ENCODE measurements at regions not wholly inside any gene's neighbourhood (a gene's known extent, or its start where the extent isn't known, plus 50 kb on each side); places are given as distances from the start of the nearest gene placed in this dataset.
"Not testable (repeated sequence)": the region's sequence is repeated elsewhere in the genome, so short reads cannot be mapped to it uniquely, and the experiment has no call there.

DNA sequence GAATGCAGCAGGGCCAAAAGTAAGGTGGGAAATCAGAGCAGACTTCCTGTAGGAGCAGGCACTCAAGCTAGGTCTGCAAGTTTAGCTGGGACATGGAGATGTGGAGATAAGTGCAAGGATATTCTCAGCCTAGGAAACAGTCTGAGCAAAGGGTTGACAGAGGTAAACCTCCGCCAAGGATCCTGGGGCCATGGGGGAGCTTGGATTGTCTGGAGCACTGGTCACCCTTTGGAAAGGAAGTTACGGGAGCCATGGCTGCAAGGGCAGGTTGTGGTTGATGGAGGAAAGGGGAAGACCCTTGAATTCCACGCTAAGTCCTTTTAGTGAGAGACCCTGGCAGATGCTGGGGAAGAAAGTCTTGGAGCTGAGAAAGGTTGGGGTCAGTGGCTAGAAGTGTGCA is 150.9 kb downstream of the PTPRU start:
- no peak for DNase-seq (ENCODE audit: low spot score in 2 of 2)
- H3K27me3 ChIP-seq: peaks cover 0 to 13% of the 10 kb centered on the region in 2 donors

DNA sequence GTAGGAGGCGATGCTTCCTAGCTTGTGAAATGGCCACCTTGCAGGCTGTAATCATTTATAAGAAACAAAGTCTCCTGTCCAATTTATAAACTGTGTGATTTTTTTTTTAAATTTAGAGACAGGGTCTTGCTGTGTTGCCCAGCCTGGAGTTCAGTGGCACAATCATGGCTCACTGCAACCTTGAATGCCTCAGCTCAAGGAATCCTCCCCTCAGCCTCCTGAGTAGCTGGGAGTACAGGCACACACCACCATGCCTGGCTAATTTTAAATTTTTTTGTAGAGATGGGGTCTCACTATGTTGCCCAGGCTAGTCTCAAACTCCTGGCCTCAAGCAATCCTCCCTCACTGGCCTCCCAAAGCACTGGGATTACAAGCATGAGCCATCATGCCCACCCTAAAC is 150.1 kb downstream of the PTPRU start:
- H3K27ac ChIP-seq; H3K36me3 ChIP-seq; H3K9me3 ChIP-seq; intact Hi-C loops (cut with DNase I; ENCODE audit: low total_unique reads); H3K4me3 ChIP-seq; H3K4me1 ChIP-seq; DNase-seq (ENCODE audit: low spot score in 2 of 2): not testable (repeated sequence)
- H3K27me3 ChIP-seq: peaks cover 0 to 13% of the 10 kb centered on the region in 2 donors

More for the DNA sequence above, 150.9 kb downstream of the PTPRU start:
- intact Hi-C loops (cut with DNase I; ENCODE audit: low total_unique reads): no loop called here
- H3K27ac ChIP-seq: no peak overlapping the region
- H3K4me3 ChIP-seq: no peak overlapping the region
- H3K4me1 ChIP-seq: no peaks in the 10 kb centered on the region
- no peaks in the 10 kb centered on the region for H3K36me3 ChIP-seq
- no peaks in the 10 kb centered on the region for H3K9me3 ChIP-seq
- TF ChIP-seq POLR2AphosphoS5 (IDR thresholded peaks at IDR 0.05): no peak

DNA sequence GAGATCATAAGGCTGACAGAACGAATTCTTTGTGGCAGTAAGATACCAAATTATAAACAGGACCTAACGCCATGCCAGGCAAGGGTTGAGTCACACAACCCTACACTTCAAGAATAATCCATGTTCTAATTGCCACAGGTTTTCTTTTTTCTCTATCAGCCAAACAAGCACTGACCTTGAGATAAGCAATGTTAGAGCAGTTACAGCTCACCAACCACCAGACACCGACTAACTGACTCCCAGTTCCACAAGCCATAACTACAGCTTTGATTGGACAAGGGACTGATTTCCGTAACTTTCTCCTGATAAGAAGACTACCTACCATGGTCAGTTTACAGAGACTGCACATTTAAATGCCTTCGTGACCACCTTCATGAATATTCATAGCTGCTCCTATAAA is 149.6 kb downstream of the PTPRU start:
- Histone ChIP-seq H3K27ac (no peak overlapping the region), H3K27me3 (peaks cover 0 to 10% of the 10 kb centered on the region in 2 donors), H3K36me3 (no peaks in the 10 kb centered on the region), H3K4me1 (no peaks in the 10 kb centered on the region), H3K9me3 (no peaks in the 10 kb centered on the region), H3K4me3 (no peak overlapping the region)
- TF ChIP-seq, protein P1, sequence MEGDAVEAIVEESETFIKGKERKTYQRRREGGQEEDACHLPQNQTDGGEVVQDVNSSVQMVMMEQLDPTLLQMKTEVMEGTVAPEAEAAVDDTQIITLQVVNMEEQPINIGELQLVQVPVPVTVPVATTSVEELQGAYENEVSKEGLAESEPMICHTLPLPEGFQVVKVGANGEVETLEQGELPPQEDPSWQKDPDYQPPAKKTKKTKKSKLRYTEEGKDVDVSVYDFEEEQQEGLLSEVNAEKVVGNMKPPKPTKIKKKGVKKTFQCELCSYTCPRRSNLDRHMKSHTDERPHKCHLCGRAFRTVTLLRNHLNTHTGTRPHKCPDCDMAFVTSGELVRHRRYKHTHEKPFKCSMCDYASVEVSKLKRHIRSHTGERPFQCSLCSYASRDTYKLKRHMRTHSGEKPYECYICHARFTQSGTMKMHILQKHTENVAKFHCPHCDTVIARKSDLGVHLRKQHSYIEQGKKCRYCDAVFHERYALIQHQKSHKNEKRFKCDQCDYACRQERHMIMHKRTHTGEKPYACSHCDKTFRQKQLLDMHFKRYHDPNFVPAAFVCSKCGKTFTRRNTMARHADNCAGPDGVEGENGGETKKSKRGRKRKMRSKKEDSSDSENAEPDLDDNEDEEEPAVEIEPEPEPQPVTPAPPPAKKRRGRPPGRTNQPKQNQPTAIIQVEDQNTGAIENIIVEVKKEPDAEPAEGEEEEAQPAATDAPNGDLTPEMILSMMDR (IDR thresholded peaks at IDR 0.05): no peak
- TF ChIP-seq POLR2A (IDR thresholded peaks at IDR 0.05) (no peak), POLR2AphosphoS5 (IDR thresholded peaks at IDR 0.05) (no peak)
- intact Hi-C loops (cut with DNase I; ENCODE audit: low total_unique reads): no loop called here
- no peak for DNase-seq (ENCODE audit: low spot score in 2 of 2)

DNA sequence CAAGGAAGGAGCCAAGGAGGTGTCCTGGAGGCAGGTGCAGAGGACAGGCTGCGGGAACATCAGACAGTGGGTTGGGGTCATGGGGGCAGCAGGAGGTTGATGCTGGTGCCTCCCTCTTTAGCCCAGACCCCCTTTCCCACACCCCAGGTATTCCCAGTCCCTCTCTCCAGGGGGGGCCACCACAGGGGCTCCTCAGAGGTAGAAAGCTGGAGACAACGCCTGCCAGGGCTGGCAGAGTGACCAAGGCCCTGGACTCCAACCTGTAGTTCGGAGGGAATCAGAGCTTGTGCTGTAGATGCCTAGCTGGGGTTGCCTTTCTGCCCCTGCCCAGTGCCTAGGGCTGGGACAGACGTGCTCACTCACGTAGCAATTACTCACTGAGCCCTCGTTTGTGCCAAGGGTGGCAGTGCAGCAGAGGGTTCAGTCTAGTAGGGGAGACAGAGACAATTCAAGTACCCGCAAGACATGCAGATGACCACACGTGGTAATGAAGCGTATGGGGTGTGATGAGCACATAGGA is 148.2 kb downstream of the PTPRU start:
- no peaks in the 10 kb centered on the region for H3K4me1 ChIP-seq
- H3K9me3 ChIP-seq: peaks cover 10 to 11% of the 10 kb centered on the region in 2 donors
- TF ChIP-seq, protein P1 (IDR thresholded peaks at IDR 0.05): no peak
- TF ChIP-seq POLR2A (IDR thresholded peaks at IDR 0.05) (no peak), POLR2AphosphoS5 (IDR thresholded peaks at IDR 0.05) (no peak)
- no peak overlapping the region for H3K4me3 ChIP-seq
- no peak overlapping the region for H3K27ac ChIP-seq
- peaks cover 0 to under 1% of the 10 kb centered on the region in 2 donors for H3K27me3 ChIP-seq
- DNase-seq (ENCODE audit: low spot score in 2 of 2): no peak
- intact Hi-C loops (cut with DNase I; ENCODE audit: low total_unique reads): loop anchor here (5.0 kb wide), 1 partner anchor 738 kb away; no protein-coding TSS in a partner anchor
- no peaks in the 10 kb centered on the region for H3K36me3 ChIP-seq

DNA sequence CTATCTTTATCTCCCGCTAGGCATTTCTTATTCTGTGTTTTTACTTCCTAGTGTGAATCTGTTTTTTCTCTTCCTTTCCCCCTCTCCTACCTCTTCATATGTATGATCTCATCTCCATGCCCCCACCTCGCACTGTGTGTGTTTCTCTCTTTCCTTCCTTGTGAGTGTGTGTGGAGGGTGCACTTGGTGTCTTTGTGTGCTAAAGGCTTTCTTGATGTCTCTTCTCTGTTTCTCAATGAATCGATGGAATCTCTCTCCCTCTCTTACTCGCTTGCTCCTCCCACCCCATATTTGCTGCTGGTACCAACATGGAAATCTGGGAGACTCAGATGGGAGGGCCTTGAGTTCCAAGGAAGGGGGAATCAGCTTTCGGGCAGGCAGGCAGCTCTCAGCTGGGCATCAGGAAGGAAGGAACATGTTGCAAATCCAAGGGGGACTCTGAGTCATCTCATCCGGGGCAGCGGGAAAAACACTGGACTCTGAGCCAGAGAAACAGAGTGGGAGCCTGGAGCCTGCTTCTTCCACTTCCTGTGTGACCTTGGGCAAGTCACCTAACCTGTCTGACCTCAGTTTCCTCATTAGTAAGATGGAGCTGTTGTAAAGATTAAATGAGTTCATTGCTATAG is 147.5 kb downstream of the PTPRU start:
- Histone ChIP-seq H3K4me1 (no peaks in the 10 kb centered on the region), H3K9me3 (peaks cover 17 to 18% of the 10 kb centered on the region in 2 donors), H3K36me3 (no peaks in the 10 kb centered on the region), H3K4me3 (no peak overlapping the region), H3K27me3 (no peaks in the 10 kb centered on the region), H3K27ac (no peak overlapping the region)
- intact Hi-C loops (cut with DNase I; ENCODE audit: low total_unique reads): loop anchor here (5.0 kb wide), 1 partner anchor 738 kb away; no protein-coding TSS in a partner anchor
- DNase-seq (ENCODE audit: low spot score in 2 of 2): no peak
- TF ChIP-seq POLR2A (IDR thresholded peaks at IDR 0.05) (no peak), POLR2AphosphoS5 (IDR thresholded peaks at IDR 0.05) (no peak)
- TF ChIP-seq, protein P1 (IDR thresholded peaks at IDR 0.05): no peak

DNA sequence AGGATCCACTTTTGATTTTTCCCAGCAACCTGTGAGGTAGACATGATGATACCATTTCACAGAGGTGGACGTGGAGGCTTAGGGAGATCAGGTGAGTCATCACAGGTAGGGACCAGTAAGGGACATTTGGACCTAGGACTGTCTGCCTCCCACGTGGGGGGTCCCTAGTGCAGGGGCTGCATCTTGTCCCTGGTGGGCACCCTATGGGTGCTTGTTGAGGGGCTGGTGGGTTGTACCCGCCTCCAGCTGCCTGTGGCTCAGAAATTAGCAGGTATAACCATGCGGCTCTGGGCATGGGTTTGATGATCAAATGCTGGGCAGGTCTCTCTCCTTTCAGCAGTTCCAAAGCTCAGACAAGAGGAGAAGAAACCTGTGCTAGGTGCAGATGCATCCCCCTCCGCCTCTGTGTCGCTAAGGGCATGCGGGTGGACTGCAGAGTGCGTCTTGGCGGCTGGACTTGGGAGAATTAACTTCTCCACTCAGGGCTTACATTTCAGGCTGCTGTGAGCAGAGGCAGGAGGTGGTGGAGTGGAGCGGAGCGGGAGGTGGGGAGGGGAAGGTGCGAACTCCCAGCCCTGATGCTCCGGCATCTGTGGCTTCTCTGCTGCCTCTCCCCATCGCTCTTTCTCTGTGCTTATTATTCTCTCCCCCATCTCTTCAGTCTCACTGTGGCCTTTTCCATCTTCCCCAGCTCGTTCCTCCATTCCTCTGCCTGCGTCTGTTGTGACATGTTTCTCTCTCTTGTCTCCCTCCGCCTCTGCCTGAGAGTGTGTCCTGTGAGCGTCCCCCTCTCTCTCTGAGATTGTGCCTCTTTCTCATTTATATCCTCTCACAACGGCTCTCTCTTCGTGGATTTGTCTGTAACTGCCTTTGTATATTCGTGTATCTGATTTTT is 146.8 kb downstream of the PTPRU start:
- intact Hi-C loops (cut with DNase I; ENCODE audit: low total_unique reads): loop anchor here (5.0 kb wide), 1 partner anchor 739 kb away; no protein-coding TSS in a partner anchor
- TF ChIP-seq, protein P1 (IDR thresholded peaks at IDR 0.05): no peak
- H3K4me1 ChIP-seq: no peaks in the 10 kb centered on the region
- no peak for DNase-seq (ENCODE audit: low spot score in 2 of 2)
- no peak overlapping the region for H3K27ac ChIP-seq
- no peaks in the 10 kb centered on the region for H3K36me3 ChIP-seq
- no peaks in the 10 kb centered on the region for H3K27me3 ChIP-seq
- peaks cover 20 to 25% of the 10 kb centered on the region in 2 donors for H3K9me3 ChIP-seq
- no peak overlapping the region for H3K4me3 ChIP-seq
